ENCODE measurements at regions not wholly inside any gene's neighbourhood (a gene's known extent, or its start where the extent isn't known, plus 50 kb on each side); places are given as distances from the start of the nearest gene placed in this dataset.

DNA sequence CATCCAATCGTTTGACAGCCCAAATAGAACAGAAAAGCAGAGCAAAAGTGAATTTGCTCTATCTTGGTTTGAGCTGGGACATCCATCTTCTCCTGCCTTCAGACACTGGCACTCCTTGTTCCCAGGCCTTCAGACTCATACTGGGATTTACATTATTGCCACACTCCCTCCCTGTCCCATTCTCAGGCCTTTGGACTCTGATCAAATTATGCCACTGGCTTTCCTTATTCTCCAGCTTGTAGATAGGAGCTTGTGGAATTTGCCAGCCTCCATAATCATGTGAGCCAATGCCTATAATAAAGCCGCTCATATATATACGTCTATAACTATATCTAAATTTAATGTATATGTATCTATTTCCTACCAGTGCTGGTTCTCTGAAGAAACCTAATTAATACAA is 568.3 kb upstream of the KIRREL3 start:
- Histone ChIP-seq H3K9me2 (replicated peaks; ENCODE audit: control insufficient read depth, low read length) (no peaks in the 10 kb centered on the region), H3K36me3 (ENCODE audit: control insufficient read depth, low read length) (no peaks in the 10 kb centered on the region), H3K4me1 (ENCODE audit: control insufficient read depth, low read length) (no peaks in the 10 kb centered on the region), H3K27ac (ENCODE audit: low read depth, low read length) (no peak overlapping the region), H3K4me3 (ENCODE audit: low read length) (no peak overlapping the region), H3F3A (ENCODE audit: control insufficient read depth, insufficient read depth) (no peaks in the 10 kb centered on the region), H3K9me3 (ENCODE audit: control insufficient read depth, insufficient read depth, low read length) (no peaks in the 10 kb centered on the region), H3K79me2 (ENCODE audit: control insufficient read depth, low read length) (no peaks in the 10 kb centered on the region), H4K20me1 (ENCODE audit: control insufficient read depth, insufficient read depth, low read depth, low read length) (no peaks in the 10 kb centered on the region), H3K4me2 (ENCODE audit: low read length) (no peak overlapping the region), H3K27me3 (ENCODE audit: control insufficient read depth, low read length) (no peaks in the 10 kb centered on the region)
- TF ChIP-seq, protein P1, sequence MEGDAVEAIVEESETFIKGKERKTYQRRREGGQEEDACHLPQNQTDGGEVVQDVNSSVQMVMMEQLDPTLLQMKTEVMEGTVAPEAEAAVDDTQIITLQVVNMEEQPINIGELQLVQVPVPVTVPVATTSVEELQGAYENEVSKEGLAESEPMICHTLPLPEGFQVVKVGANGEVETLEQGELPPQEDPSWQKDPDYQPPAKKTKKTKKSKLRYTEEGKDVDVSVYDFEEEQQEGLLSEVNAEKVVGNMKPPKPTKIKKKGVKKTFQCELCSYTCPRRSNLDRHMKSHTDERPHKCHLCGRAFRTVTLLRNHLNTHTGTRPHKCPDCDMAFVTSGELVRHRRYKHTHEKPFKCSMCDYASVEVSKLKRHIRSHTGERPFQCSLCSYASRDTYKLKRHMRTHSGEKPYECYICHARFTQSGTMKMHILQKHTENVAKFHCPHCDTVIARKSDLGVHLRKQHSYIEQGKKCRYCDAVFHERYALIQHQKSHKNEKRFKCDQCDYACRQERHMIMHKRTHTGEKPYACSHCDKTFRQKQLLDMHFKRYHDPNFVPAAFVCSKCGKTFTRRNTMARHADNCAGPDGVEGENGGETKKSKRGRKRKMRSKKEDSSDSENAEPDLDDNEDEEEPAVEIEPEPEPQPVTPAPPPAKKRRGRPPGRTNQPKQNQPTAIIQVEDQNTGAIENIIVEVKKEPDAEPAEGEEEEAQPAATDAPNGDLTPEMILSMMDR (IDR thresholded peaks at IDR 0.05; ENCODE audit: low read depth, low read length, poor library complexity, severe bottlenecking): no peak
- TF ChIP-seq EZH2phosphoT487 (IDR thresholded peaks at IDR 0.05; ENCODE audit: borderline replicate concordance, low read length): no peak

DNA sequence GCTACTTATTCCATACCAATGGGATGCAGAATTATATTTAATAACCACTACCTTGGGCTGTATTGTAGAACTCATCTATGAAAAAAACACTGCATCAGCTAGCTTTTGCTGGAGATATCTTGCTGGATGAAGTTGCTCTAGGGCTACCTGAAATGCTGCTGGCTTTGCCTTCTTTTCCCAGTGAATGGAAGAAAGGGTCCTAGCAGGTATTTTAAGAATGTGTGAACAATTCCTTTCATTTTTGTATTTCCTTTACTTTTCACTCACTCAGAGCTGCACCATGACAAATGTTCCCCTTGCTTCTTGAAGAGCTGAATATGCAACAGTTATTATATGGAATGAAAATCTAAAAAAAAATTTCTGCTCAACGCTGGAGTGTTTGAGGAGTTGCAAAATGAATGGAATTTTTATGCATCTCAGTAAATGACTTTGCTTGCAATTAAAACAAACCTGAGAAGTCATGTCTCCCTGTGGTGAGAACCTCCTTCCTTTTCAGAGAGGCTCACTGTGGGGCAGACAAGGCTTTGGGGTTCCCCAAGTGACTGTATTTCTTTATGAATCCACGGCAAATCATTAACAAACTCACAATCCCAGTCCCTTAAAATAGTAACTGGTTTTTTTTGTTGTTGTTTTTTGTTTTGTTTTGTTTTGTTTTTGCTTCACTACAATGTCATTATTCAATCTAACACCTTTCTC is 566.8 kb upstream of the KIRREL3 start:
- TF ChIP-seq EZH2phosphoT487 (IDR thresholded peaks at IDR 0.05; ENCODE audit: borderline replicate concordance, low read length): no peak
- TF ChIP-seq, protein P1 (IDR thresholded peaks at IDR 0.05; ENCODE audit: low read depth, low read length, poor library complexity, severe bottlenecking): no peak

DNA sequence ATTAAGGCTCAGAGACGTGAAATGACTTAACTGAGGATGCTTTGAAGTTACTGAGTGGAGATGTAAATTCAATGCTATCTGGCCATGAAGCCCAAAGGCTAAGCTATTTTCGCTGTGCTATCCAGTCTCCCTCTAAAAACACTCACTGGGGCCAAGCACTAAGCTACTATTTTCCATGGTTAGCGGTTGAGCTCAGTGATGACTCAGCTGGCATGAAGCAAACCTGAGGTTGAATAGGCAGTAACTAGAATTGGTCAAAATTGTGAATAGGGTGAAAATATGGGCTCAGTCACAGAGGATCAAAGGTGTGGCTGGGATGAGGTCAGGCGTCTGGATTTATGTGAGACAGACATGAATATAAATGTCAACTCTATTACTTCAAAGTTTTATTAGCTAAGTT is 564.2 kb upstream of the KIRREL3 start:
- TF ChIP-seq, protein P1 (IDR thresholded peaks at IDR 0.05; ENCODE audit: low read depth, low read length, poor library complexity, severe bottlenecking): no peak
- TF ChIP-seq EZH2phosphoT487 (IDR thresholded peaks at IDR 0.05; ENCODE audit: borderline replicate concordance, low read length): no peak
- H4K20me1 ChIP-seq (ENCODE audit: control insufficient read depth, insufficient read depth, low read depth, low read length): no peaks in the 10 kb centered on the region
- H3K9me3 ChIP-seq (ENCODE audit: control insufficient read depth, insufficient read depth, low read length): no peaks in the 10 kb centered on the region
- H3K27me3 ChIP-seq (ENCODE audit: control insufficient read depth, low read length): no peaks in the 10 kb centered on the region
- H3F3A ChIP-seq (ENCODE audit: control insufficient read depth, insufficient read depth): no peaks in the 10 kb centered on the region
- H3K36me3 ChIP-seq (ENCODE audit: control insufficient read depth, low read length): no peaks in the 10 kb centered on the region
- no peaks in the 10 kb centered on the region for H3K79me2 ChIP-seq (ENCODE audit: control insufficient read depth, low read length)
- H3K9me2 ChIP-seq (replicated peaks; ENCODE audit: control insufficient read depth, low read length): no peaks in the 10 kb centered on the region
- H3K4me3 ChIP-seq (ENCODE audit: low read length): no peak overlapping the region
- no peaks in the 10 kb centered on the region for H3K4me1 ChIP-seq (ENCODE audit: control insufficient read depth, low read length)
- H3K4me2 ChIP-seq (ENCODE audit: low read length): no peak overlapping the region
- H3K27ac ChIP-seq (ENCODE audit: low read depth, low read length): no peak overlapping the region

More for the DNA sequence above, 566.8 kb upstream of the KIRREL3 start:
- Histone ChIP-seq H3K36me3 (ENCODE audit: control insufficient read depth, low read length) (no peaks in the 10 kb centered on the region), H3K79me2 (ENCODE audit: control insufficient read depth, low read length) (no peaks in the 10 kb centered on the region), H3K9me3 (ENCODE audit: control insufficient read depth, insufficient read depth, low read length) (no peaks in the 10 kb centered on the region), H3K9me2 (replicated peaks; ENCODE audit: control insufficient read depth, low read length) (no peaks in the 10 kb centered on the region), H3K4me1 (ENCODE audit: control insufficient read depth, low read length) (no peaks in the 10 kb centered on the region), H4K20me1 (ENCODE audit: control insufficient read depth, insufficient read depth, low read depth, low read length) (no peaks in the 10 kb centered on the region), H3K4me2 (ENCODE audit: low read length) (no peak overlapping the region), H3K4me3 (ENCODE audit: low read length) (no peak overlapping the region), H3K27me3 (ENCODE audit: control insufficient read depth, low read length) (no peaks in the 10 kb centered on the region), H3K27ac (ENCODE audit: low read depth, low read length) (no peak overlapping the region), H3F3A (ENCODE audit: control insufficient read depth, insufficient read depth) (no peaks in the 10 kb centered on the region)

Data from DOHH2 (cell line).